Lower leg skin (tissue), 4 donors: ENCODE measurements at regions not wholly inside any gene's neighbourhood (a gene's known extent, or its start where the extent isn't known, plus 50 kb on each side); places are given as distances from the start of the nearest gene placed in this dataset.
"Not testable (repeated sequence)": the region's sequence is repeated elsewhere in the genome, so short reads cannot be mapped to it uniquely, and the experiment has no call there.

Experiments
- DNase-seq, 2 donors: peaks; one replicate each; pipeline ENCODE4 v3.0.0-alpha.2; 2019; ENCODE audit warnings: low spot score in 2 of 2
- H3K4me3 ChIP-seq: fragments of 200-600 bp; sonication (generic); 2 replicates; pipeline ENCODE4 v1.5.1; 2017; ENCODE audit warnings: mild to moderate bottlenecking, low read depth; ENCODE audit not compliant: poor library complexity, severe bottlenecking
- POLR2A ChIP-seq, 2 donors: fragments of 450-650 bp; IDR thresholded peaks; one replicate each; pipeline ENCODE4 v1.6.1; 2016 to 2017; ENCODE audit warnings: antibody characterized with exemption in 2 of 2, mild to moderate bottlenecking in 1 of 2, moderate library complexity in 1 of 2
- WGBS, 2 donors: methylation state at CpG; one replicate each; pipeline ENCODE4 v1.1.5; 2018; 5-methylcytosine and 5-hydroxymethylcytosine counted together
- intact Hi-C: fragments of 100-400 bp; cut with DNase I; formaldehyde crosslinking; loops from one replicate; pipeline ENCODE4 v1.15.0; 2023; ENCODE audit warnings: low total_unique reads
- TF ChIP-seq, protein P1 (sequence below), 3 donors: fragments of 450-650 bp; IDR thresholded peaks; one replicate each; pipeline ENCODE4 v1.5.1; 2016; ENCODE audit warnings: antibody characterized with exemption in 3 of 3, mild to moderate bottlenecking in 3 of 3, moderate library complexity in 2 of 3

GRCh38 chr11:90594658-90595057, 371.8 kb upstream of the CHORDC1 start:
- 82 to 84% methylated on average over 1 of the region's 1 CpG for WGBS, 2 donors
- intact Hi-C loops = no loop called here
- no peak for DNase-seq
- H3K4me3 ChIP-seq = no peak overlapping the region
- TF ChIP-seq, protein P1, sequence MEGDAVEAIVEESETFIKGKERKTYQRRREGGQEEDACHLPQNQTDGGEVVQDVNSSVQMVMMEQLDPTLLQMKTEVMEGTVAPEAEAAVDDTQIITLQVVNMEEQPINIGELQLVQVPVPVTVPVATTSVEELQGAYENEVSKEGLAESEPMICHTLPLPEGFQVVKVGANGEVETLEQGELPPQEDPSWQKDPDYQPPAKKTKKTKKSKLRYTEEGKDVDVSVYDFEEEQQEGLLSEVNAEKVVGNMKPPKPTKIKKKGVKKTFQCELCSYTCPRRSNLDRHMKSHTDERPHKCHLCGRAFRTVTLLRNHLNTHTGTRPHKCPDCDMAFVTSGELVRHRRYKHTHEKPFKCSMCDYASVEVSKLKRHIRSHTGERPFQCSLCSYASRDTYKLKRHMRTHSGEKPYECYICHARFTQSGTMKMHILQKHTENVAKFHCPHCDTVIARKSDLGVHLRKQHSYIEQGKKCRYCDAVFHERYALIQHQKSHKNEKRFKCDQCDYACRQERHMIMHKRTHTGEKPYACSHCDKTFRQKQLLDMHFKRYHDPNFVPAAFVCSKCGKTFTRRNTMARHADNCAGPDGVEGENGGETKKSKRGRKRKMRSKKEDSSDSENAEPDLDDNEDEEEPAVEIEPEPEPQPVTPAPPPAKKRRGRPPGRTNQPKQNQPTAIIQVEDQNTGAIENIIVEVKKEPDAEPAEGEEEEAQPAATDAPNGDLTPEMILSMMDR (IDR thresholded peaks at IDR 0.05) = no peak
- TF ChIP-seq POLR2A (IDR thresholded peaks at IDR 0.05) = no peak

GRCh38 chr11:90593099-90593498, 370.2 kb upstream of the CHORDC1 start:
- TF ChIP-seq, protein P1 (IDR thresholded peaks at IDR 0.05) = no peak
- no peak for TF ChIP-seq POLR2A (IDR thresholded peaks at IDR 0.05)

GRCh38 chr11:90590286-90590685, 367.4 kb upstream of the CHORDC1 start:
- H3K4me3 ChIP-seq = no peak overlapping the region
- intact Hi-C loops = no loop called here
- WGBS, 2 donors = 94% methylated on average over 1 of the region's 1 CpG
- TF ChIP-seq POLR2A (IDR thresholded peaks at IDR 0.05) = no peak
- TF ChIP-seq, protein P1 (IDR thresholded peaks at IDR 0.05) = no peak
- DNase-seq = no peak

More at GRCh38 chr11:90593099-90593498, 370.2 kb upstream of the CHORDC1 start:
- intact Hi-C loops = no loop called here
- 45 to 78% methylated on average over 1 of the region's 1 CpG for WGBS, 2 donors
- H3K4me3 ChIP-seq = no peak overlapping the region
- no peak for DNase-seq

DNA sequence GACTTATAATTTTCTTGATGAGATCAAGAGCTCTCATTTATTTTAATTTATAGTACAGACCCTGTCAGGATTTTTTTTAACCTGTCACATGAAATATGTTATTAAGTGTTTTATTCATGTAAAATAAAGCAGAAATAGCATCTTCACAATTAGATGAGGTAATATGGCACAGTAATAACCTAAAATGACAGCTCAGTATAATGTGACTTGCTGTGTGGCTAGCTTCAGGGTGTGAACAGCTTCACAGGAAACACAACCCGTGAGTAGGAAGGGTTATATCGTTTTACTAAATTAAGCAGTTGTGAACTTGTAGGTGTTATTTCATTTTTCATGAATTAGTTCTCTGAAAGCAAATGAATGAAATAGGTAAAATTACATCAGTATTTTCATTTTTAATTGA, 366.9 kb upstream of the CHORDC1 start:
- no peak for DNase-seq
- WGBS, 2 donors = 72 to 76% methylated on average over 2 of the region's 2 CpGs
- intact Hi-C loops = no loop called here
- TF ChIP-seq, protein P1 (IDR thresholded peaks at IDR 0.05) = no peak
- TF ChIP-seq POLR2A (IDR thresholded peaks at IDR 0.05) = no peak
- H3K4me3 ChIP-seq = no peak overlapping the region

DNA sequence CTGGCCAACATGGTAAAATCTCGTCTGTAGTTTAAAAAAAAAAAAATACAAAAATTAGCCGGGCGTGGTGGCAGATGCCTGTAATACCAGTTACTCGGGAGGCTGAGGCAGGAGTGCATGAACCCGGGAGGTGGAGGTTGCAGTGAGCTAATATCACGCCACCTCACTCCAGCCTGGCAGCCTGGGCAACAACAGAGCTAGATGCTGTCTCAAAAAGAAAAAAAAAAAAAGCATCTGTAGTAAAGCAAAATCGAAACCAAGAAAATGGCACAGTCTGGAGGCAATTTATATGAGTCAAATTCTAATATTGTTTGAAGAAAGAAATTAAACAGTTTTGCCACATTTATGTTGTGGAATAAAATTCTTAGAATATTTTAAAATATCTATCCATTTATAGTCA, 365.0 kb upstream of the CHORDC1 start:
- no peak overlapping the region for H3K4me3 ChIP-seq
- intact Hi-C loops = no loop called here
- DNase-seq = no peak
- WGBS, 2 donors = 70 to 73% methylated on average over 7 of the region's 7 CpGs
- TF ChIP-seq, protein P1 (IDR thresholded peaks at IDR 0.05) = no peak
- no peak for TF ChIP-seq POLR2A (IDR thresholded peaks at IDR 0.05)

DNA sequence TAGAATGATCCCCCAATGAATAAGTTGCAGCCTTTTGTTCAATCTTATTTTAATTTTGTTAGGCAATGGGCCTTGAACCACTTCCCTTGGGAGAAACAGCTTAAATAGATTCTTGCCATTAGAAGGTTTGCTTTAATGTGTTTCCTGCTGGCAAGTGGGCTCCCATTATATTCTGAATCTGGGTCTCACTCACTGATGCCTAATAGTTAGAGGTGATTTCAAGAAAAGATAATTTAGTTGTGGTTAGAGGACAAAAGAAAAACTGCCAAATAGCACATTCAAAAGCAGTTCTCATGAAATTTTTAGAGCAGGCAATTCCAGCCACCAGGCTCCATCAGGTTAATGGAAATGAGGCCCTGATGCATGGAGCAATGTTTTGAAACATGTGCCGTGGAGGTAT, 362.6 kb upstream of the CHORDC1 start:
- DNase-seq = no peak
- H3K4me3 ChIP-seq = no peak overlapping the region
- whole genome bisulfite sequencing, 2 donors = 87 to 90% methylated on average over 1 of the region's 1 CpG
- intact Hi-C loops = no loop called here
- no peak for TF ChIP-seq POLR2A (IDR thresholded peaks at IDR 0.05)
- TF ChIP-seq, protein P1 (IDR thresholded peaks at IDR 0.05) = no peak

DNA sequence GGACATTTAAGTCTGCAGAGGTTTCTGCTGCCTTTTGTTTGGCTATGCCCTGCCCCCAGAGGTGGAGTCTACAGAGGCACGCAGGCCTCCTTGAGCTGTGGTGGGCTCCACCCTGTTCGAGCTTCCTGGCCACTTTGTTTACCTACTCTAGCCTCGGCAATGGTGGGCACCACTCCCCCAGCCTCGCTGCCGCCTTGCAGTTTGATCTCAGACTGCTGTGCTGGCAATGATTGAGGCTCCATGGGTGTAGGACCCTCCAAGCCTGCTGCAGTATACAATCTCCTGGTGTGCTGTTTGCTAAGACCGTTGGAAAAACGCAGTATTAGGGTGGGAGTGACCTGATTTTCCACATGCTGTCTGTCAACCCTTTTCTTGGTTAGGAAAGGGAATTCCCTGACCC, 360.1 kb upstream of the CHORDC1 start:
- H3K4me3 ChIP-seq, intact Hi-C loops, DNase-seq: not testable (repeated sequence)
- 72 to 90% methylated on average over 7 of the region's 7 CpGs for WGBS, 2 donors
